SU-DHL-6 (cell line): ENCODE measurements at regions not wholly inside any gene's neighbourhood (a gene's known extent, or its start where the extent isn't known, plus 50 kb on each side); places are given as distances from the start of the nearest gene placed in this dataset.

Experiments used
- H2AFZ ChIP-seq: fragments of 200-600 bp; sonication (generic); 2 replicates; pipeline ENCODE4 v1.6.1; 2014; ENCODE audit warnings: low read depth, mild to moderate bottlenecking, moderate library complexity, mixed read lengths, antibody characterized with exemption, low read length; ENCODE audit not compliant: severe bottlenecking
- H3F3A ChIP-seq: fragments of 200-600 bp; shearing (Covaris generic); 2 replicates; pipeline ENCODE4 v1.6.0; 2016; ENCODE audit warnings: antibody characterized with exemption, mild to moderate bottlenecking; ENCODE audit not compliant: insufficient read depth
- H3K27ac ChIP-seq: fragments of 200-600 bp; sonication (generic); 2 replicates; pipeline ENCODE4 v1.5.1; 2016; ENCODE audit warnings: low read depth, mild to moderate bottlenecking, low read length, moderate library complexity, mixed read lengths
- H3K27me3 ChIP-seq: fragments of 200-600 bp; sonication (generic), shearing (Covaris generic); 2 replicates; pipeline ENCODE4 v1.6.0; 2014; ENCODE audit warnings: mild to moderate bottlenecking, low read length
- H3K36me3 ChIP-seq: fragments of 200-600 bp; sonication (generic); 2 replicates; pipeline ENCODE4 v1.6.1; 2014; ENCODE audit warnings: mild to moderate bottlenecking, low read length, mixed read lengths
- H3K4me2 ChIP-seq: fragments of 300-600, 200-600 bp; shearing (Covaris generic), sonication (generic); 2 replicates; pipeline ENCODE4 v1.6.0; 2014; ENCODE audit warnings: low read length, low read depth, mild to moderate bottlenecking; ENCODE audit not compliant: poor library complexity, severe bottlenecking
- H3K4me3 ChIP-seq: fragments of 200-600 bp; sonication (generic); 2 replicates; pipeline ENCODE4 v1.5.1; 2014; ENCODE audit warnings: antibody characterized with exemption, low read length, mild to moderate bottlenecking, mixed read lengths; ENCODE audit not compliant: insufficient read depth, poor library complexity, severe bottlenecking
- H3K79me2 ChIP-seq: fragments of 200-600 bp; sonication (generic); 2 replicates; pipeline ENCODE4 v1.6.1; 2014; ENCODE audit warnings: mild to moderate bottlenecking, low read length, moderate library complexity; ENCODE audit not compliant: insufficient read depth
- H3K9ac ChIP-seq: fragments of 200-600 bp; sonication (generic); 2 replicates; pipeline ENCODE4 v1.7.0; 2014; ENCODE audit warnings: mild to moderate bottlenecking, low read length
- H3K9me2 ChIP-seq: fragments of 200-600 bp; sonication (generic); replicated peaks from 2 replicates; pipeline ENCODE4 v1.6.1; 2014; ENCODE audit warnings: low read length; ENCODE audit not compliant: insufficient read depth
- H3K9me3 ChIP-seq: fragments of 200-600 bp; sonication (generic); 2 replicates; pipeline ENCODE4 v1.6.1; 2014; ENCODE audit warnings: low read length, mixed read lengths; ENCODE audit not compliant: insufficient read depth
- H4K20me1 ChIP-seq: fragments of 200-600 bp; sonication (generic); 2 replicates; pipeline ENCODE4 v1.6.1; 2014; ENCODE audit warnings: low read depth, mild to moderate bottlenecking, antibody characterized with exemption, low read length, moderate library complexity, mixed read lengths
- EZH2phosphoT487 ChIP-seq: fragments of 200-600 bp; sonication (generic), shearing (Covaris generic); conservative IDR thresholded peaks from 2 replicates; pipeline ENCODE4 v1.6.1; 2018; ENCODE audit warnings: mild to moderate bottlenecking, antibody characterized with exemption, low read length, moderate library complexity, mixed read lengths
- TF ChIP-seq, protein P1 (sequence below): fragments of 200-600 bp; sonication (generic); IDR thresholded peaks from one replicate; pipeline ENCODE4 v1.5.1; 2017; ENCODE audit warnings: antibody characterized with exemption, mild to moderate bottlenecking, low read length, moderate library complexity; ENCODE audit not compliant: insufficient read depth, poor library complexity, severe bottlenecking

DNA sequence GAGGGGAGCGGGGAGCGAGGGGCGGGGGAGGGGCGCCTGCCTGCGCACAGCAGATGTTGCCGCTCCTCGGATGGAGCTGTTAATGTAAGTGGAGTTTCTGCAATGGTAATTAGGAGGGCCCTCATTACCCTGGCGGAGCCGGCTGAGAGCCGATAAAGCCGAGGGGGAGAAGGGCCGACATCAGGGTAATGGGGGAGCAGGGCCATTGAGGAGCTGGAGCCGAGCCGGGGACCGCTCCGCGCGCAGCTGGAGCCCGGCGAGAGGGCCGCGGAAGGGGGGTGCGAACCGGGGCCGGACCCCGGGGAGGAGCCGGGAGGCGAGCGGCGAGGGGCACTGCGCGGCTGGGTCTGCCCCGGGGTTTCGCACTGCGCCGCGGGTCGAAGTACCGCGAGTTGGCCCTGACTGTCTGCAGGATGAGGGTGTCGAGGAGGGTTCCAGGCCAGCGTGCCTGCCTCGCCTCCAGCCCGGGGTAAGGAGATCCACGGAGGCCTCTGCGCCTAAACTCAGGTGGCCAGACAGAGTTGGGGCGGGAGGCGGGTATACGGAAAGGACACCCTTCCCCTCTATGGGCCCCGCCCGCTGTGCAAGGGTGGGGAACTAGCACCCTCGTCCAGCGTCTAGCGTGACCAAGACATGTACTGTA lies 55.0 kb upstream of the LBX1 start:
- no peaks in the 10 kb centered on the region for H3K79me2 ChIP-seq
- no peak overlapping the region for H3K4me3 ChIP-seq
- no peaks in the 10 kb centered on the region for H3K36me3 ChIP-seq
- no peak overlapping the region for H3K27ac ChIP-seq
- no peak overlapping the region for H3K9ac ChIP-seq
- H3K27me3 ChIP-seq = no peaks in the 10 kb centered on the region
- no peaks in the 10 kb centered on the region for H3F3A ChIP-seq
- no peaks in the 10 kb centered on the region for H3K9me3 ChIP-seq
- no peak for TF ChIP-seq EZH2phosphoT487
- TF ChIP-seq, protein P1, sequence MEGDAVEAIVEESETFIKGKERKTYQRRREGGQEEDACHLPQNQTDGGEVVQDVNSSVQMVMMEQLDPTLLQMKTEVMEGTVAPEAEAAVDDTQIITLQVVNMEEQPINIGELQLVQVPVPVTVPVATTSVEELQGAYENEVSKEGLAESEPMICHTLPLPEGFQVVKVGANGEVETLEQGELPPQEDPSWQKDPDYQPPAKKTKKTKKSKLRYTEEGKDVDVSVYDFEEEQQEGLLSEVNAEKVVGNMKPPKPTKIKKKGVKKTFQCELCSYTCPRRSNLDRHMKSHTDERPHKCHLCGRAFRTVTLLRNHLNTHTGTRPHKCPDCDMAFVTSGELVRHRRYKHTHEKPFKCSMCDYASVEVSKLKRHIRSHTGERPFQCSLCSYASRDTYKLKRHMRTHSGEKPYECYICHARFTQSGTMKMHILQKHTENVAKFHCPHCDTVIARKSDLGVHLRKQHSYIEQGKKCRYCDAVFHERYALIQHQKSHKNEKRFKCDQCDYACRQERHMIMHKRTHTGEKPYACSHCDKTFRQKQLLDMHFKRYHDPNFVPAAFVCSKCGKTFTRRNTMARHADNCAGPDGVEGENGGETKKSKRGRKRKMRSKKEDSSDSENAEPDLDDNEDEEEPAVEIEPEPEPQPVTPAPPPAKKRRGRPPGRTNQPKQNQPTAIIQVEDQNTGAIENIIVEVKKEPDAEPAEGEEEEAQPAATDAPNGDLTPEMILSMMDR = no peak
- no peaks in the 10 kb centered on the region for H3K9me2 ChIP-seq
- H4K20me1 ChIP-seq = no peaks in the 10 kb centered on the region
- H2AFZ ChIP-seq = no peak overlapping the region
- H3K4me2 ChIP-seq = no peak overlapping the region

DNA sequence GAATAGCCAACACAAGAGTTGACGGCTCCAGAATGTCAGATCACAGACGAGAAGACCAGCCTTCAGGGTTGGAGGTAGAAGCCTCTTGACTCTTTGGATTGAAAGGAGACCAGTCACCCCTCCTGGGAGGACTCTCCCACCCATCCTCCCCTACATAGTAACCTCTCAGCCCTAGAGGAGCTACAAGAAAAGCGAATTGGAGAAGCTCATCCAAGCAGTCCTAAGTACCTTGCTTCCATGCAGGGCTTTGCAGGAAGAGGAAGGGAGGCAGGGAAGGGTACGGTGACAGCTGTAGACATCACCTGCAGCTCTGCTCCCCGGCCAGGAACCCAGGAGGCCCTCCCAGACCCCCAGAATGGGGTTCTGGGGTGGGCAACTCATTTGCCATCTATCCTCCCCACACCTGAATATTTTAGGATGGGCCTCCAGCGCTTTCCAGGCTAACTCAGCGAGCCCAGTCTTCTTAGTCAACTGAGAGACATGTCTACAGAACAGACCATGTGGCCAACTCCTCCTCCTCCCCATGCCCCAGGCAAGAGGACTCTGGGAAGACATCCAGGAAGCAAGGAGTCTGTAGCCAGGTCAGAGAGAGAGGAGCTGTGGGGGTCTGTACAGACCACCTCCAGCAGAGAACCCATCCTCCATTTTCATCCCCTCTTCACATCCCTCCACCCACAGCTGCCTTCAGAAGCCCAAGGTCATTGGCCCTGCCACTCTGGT lies 55.6 kb upstream of the LBX1 start:
- no peaks in the 10 kb centered on the region for H3K79me2 ChIP-seq
- H3K9me3 ChIP-seq = no peaks in the 10 kb centered on the region
- H4K20me1 ChIP-seq = no peaks in the 10 kb centered on the region
- no peaks in the 10 kb centered on the region for H3F3A ChIP-seq
- no peaks in the 10 kb centered on the region for H3K9me2 ChIP-seq
- H2AFZ ChIP-seq = no peak overlapping the region
- H3K4me3 ChIP-seq = no peak overlapping the region
- no peak overlapping the region for H3K27ac ChIP-seq
- H3K9ac ChIP-seq = no peak overlapping the region
- TF ChIP-seq, protein P1 = no peak
- TF ChIP-seq EZH2phosphoT487 = no peak
- H3K36me3 ChIP-seq = no peaks in the 10 kb centered on the region
- H3K4me2 ChIP-seq = no peak overlapping the region
- no peaks in the 10 kb centered on the region for H3K27me3 ChIP-seq

DNA sequence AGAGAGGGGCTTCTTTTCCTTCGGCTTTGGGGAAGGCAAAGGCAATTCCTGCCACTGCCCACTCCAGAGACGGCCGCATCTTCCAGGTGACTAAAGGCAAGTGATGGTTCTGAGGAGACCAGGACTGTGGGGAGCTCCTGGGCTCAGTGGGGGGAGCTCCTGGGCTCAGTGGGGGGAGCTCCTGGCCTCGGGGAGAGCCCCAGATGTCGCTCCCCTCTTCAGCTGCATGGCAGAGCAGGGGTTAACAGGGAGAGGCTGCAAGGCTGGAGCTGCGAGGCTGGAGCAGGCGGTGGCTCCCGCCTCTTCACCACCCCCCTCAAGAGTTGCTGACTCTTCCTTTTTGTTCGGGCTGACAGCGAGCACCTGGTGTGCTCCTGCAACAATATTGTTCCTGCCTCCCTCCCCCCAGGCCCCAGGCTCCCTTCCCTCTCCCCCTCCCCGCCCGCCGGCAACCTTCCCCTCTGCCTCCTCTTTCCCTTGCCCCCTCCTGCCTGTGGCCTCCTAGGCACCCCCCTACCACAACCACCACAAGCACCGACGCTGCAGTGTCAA lies 56.3 kb upstream of the LBX1 start:
- H3K4me2 ChIP-seq = no peak overlapping the region
- no peaks in the 10 kb centered on the region for H3K9me3 ChIP-seq
- no peaks in the 10 kb centered on the region for H4K20me1 ChIP-seq
- H3K27me3 ChIP-seq = no peaks in the 10 kb centered on the region
- H3K9me2 ChIP-seq = no peaks in the 10 kb centered on the region
- H3F3A ChIP-seq = no peaks in the 10 kb centered on the region
- no peak overlapping the region for H3K4me3 ChIP-seq
- no peak overlapping the region for H3K9ac ChIP-seq
- TF ChIP-seq EZH2phosphoT487 = no peak
- TF ChIP-seq, protein P1 = no peak
- H3K27ac ChIP-seq = no peak overlapping the region
- no peaks in the 10 kb centered on the region for H3K36me3 ChIP-seq
- H3K79me2 ChIP-seq = no peaks in the 10 kb centered on the region
- H2AFZ ChIP-seq = no peak overlapping the region
